ENCODE measurements at regions not wholly inside any gene's neighbourhood (a gene's known extent, or its start where the extent isn't known, plus 50 kb on each side); places are given as distances from the start of the nearest gene placed in this dataset.

DNA sequence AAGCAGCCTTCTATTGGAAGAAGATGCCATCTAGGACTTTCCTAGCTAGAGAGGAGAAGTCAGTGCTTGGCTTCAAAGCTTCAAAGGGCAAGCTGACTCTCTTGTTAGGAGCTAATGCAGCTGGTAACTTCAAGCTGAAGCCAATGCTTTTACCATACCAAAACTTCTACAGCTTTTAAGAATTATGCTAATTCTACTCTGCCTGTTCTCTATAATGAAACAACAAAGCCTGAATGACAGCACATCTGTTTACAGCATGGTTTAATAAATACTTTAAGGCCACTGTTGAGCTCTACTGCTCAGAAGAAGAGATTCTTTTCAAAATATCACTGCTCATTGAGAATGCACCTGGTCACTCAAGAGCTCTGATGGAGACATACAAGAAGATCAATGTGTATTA lies 951.9 kb upstream of the LRRN3 start:
- TF ChIP-seq POLR2A (IDR thresholded peaks at IDR 0.05; ENCODE audit: low read depth, low read length) = no peak
- TF ChIP-seq POLR2AphosphoS5 (IDR thresholded peaks at IDR 0.05; ENCODE audit: low read depth, low read length) = no peak
- no peak for TF ChIP-seq SPI1 (IDR thresholded peaks at IDR 0.05; ENCODE audit: low read depth, low read length)
- TF ChIP-seq TAF1 (IDR thresholded peaks at IDR 0.05; ENCODE audit: low read depth, low read length) = no peak
- TF ChIP-seq PAX5 (IDR thresholded peaks at IDR 0.05; ENCODE audit: insufficient read depth, low read length, severe bottlenecking) = no peak

All from GM12891 (cell line).